ENCODE measurements at regions not wholly inside any gene's neighbourhood (a gene's known extent, or its start where the extent isn't known, plus 50 kb on each side); places are given as distances from the start of the nearest gene placed in this dataset.

DNA sequence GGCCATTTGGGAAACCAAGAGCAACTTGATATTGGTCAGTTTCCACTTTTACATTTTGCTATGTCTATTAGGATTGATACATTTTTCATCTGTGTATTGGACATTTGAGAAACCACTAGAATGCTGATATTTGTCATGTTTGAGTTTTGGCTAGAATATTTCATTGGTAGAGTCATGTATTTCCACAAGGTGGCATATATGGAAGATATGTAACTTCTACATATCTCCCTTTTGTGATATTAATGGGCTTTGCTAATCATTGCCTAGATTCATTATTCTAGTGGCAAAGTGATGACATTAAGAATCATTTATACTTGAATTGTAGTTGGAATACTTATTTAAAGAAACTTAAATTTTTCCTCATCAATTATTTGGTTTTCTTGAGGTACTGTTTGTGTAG, 692.9 kb upstream of the EDIL3 start:
- no peaks in the 10 kb centered on the region for H3K27me3 ChIP-seq (ENCODE audit: insufficient read depth, low read depth, low read length)
- no peak overlapping the region for H3K4me2 ChIP-seq (ENCODE audit: low read length)
- no peaks in the 10 kb centered on the region for H3F3A ChIP-seq (ENCODE audit: insufficient read depth, low read length, poor library complexity, severe bottlenecking)
- no peaks in the 10 kb centered on the region for H4K20me1 ChIP-seq (ENCODE audit: insufficient read depth)
- H2AFZ ChIP-seq (ENCODE audit: low read depth, low read length), result no peak overlapping the region
- H3K79me2 ChIP-seq (replicated peaks; ENCODE audit: insufficient read depth, low read length), result no peaks in the 10 kb centered on the region
- no peak overlapping the region for H3K27ac ChIP-seq (ENCODE audit: low read length)
- H3K9me3 ChIP-seq (ENCODE audit: low read length), result peaks cover 3% of the 10 kb centered on the region
- no peak overlapping the region for H3K4me3 ChIP-seq (ENCODE audit: low read length)
- peak; percentile 40 for TF ChIP-seq SMC3 (conservative IDR thresholded peaks at IDR 0.05; ENCODE audit: poor library complexity)
- TF ChIP-seq, protein P1, sequence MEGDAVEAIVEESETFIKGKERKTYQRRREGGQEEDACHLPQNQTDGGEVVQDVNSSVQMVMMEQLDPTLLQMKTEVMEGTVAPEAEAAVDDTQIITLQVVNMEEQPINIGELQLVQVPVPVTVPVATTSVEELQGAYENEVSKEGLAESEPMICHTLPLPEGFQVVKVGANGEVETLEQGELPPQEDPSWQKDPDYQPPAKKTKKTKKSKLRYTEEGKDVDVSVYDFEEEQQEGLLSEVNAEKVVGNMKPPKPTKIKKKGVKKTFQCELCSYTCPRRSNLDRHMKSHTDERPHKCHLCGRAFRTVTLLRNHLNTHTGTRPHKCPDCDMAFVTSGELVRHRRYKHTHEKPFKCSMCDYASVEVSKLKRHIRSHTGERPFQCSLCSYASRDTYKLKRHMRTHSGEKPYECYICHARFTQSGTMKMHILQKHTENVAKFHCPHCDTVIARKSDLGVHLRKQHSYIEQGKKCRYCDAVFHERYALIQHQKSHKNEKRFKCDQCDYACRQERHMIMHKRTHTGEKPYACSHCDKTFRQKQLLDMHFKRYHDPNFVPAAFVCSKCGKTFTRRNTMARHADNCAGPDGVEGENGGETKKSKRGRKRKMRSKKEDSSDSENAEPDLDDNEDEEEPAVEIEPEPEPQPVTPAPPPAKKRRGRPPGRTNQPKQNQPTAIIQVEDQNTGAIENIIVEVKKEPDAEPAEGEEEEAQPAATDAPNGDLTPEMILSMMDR (IDR thresholded peaks at IDR 0.05; ENCODE audit: poor library complexity, severe bottlenecking), result no peak
- no peak overlapping the region for H3K9ac ChIP-seq (ENCODE audit: low read length)
- H3K36me3 ChIP-seq (ENCODE audit: insufficient read depth, low read length), result no peaks in the 10 kb centered on the region
- H3K9me2 ChIP-seq (ENCODE audit: insufficient read depth, low read length), result no peaks in the 10 kb centered on the region

DNA sequence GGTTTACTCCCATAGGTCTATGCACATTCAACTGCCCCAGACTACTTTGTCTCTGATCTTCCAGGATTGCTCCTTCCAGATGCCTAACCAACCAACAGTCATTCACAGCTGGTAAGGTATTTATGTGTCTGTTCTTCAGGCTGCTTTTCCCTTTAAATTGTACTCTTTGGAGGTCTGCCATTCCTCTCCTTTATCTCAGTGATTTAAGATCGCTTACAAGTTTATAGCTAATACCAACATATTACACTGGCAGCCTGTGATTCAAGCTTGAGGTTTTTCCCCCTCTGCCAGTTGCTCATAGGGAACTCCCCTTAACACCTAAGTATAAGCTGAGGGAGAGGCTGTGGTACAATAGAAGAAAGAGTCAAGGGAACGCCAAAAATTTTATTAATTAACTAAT, 711.7 kb upstream of the EDIL3 start:
- TF ChIP-seq EP300 (conservative IDR thresholded peaks at IDR 0.05; ENCODE audit: poor library complexity, severe bottlenecking), result no peak
- TF ChIP-seq, protein P1 (IDR thresholded peaks at IDR 0.05; ENCODE audit: poor library complexity, severe bottlenecking), result no peak
- no peak for TF ChIP-seq MXI1 (conservative IDR thresholded peaks at IDR 0.05; ENCODE audit: poor library complexity, severe bottlenecking)
- no peak for TF ChIP-seq SMC3 (conservative IDR thresholded peaks at IDR 0.05; ENCODE audit: poor library complexity)
- TF ChIP-seq EZH2 (IDR thresholded peaks at IDR 0.05; ENCODE audit: borderline replicate concordance, insufficient read depth, low read length, poor library complexity, severe bottlenecking), result no peak
- TF ChIP-seq TAF1 (IDR thresholded peaks at IDR 0.05; ENCODE audit: low read depth), result no peak
- TF ChIP-seq RAD21 (conservative IDR thresholded peaks at IDR 0.05), result no peak
- no peak for TF ChIP-seq POLR2AphosphoS5 (IDR thresholded peaks at IDR 0.05)
- TF ChIP-seq, protein P2, sequence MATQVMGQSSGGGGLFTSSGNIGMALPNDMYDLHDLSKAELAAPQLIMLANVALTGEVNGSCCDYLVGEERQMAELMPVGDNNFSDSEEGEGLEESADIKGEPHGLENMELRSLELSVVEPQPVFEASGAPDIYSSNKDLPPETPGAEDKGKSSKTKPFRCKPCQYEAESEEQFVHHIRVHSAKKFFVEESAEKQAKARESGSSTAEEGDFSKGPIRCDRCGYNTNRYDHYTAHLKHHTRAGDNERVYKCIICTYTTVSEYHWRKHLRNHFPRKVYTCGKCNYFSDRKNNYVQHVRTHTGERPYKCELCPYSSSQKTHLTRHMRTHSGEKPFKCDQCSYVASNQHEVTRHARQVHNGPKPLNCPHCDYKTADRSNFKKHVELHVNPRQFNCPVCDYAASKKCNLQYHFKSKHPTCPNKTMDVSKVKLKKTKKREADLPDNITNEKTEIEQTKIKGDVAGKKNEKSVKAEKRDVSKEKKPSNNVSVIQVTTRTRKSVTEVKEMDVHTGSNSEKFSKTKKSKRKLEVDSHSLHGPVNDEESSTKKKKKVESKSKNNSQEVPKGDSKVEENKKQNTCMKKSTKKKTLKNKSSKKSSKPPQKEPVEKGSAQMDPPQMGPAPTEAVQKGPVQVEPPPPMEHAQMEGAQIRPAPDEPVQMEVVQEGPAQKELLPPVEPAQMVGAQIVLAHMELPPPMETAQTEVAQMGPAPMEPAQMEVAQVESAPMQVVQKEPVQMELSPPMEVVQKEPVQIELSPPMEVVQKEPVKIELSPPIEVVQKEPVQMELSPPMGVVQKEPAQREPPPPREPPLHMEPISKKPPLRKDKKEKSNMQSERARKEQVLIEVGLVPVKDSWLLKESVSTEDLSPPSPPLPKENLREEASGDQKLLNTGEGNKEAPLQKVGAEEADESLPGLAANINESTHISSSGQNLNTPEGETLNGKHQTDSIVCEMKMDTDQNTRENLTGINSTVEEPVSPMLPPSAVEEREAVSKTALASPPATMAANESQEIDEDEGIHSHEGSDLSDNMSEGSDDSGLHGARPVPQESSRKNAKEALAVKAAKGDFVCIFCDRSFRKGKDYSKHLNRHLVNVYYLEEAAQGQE (IDR thresholded peaks at IDR 0.05; ENCODE audit: borderline replicate concordance), result no peak
- H3K9me2 ChIP-seq (ENCODE audit: insufficient read depth, low read length), result no peaks in the 10 kb centered on the region

More for the DNA sequence above, 711.7 kb upstream of the EDIL3 start:
- Histone ChIP-seq H3F3A (ENCODE audit: insufficient read depth, low read length, poor library complexity, severe bottlenecking) (no peaks in the 10 kb centered on the region), H3K9me3 (ENCODE audit: low read length) (no peaks in the 10 kb centered on the region), H3K4me3 (ENCODE audit: low read length) (no peak overlapping the region), H3K4me2 (ENCODE audit: low read length) (no peak overlapping the region), H4K20me1 (ENCODE audit: insufficient read depth) (no peaks in the 10 kb centered on the region), H3K36me3 (ENCODE audit: insufficient read depth, low read length) (no peaks in the 10 kb centered on the region), H3K27ac (ENCODE audit: low read length) (no peak overlapping the region), H2AFZ (ENCODE audit: low read depth, low read length) (no peak overlapping the region), H3K27me3 (ENCODE audit: insufficient read depth, low read depth, low read length) (no peaks in the 10 kb centered on the region), H3K9ac (ENCODE audit: low read length) (no peak overlapping the region), H3K79me2 (replicated peaks; ENCODE audit: insufficient read depth, low read length) (no peaks in the 10 kb centered on the region)

All from neural cell (in vitro differentiated cells).